ENCODE measurements at regions not wholly inside any gene's neighbourhood (a gene's known extent, or its start where the extent isn't known, plus 50 kb on each side); places are given as distances from the start of the nearest gene placed in this dataset.
"Not testable (repeated sequence)": the region's sequence is repeated elsewhere in the genome, so short reads cannot be mapped to it uniquely, and the experiment has no call there.

GRCh38 chr10:56298941-56299340 is 62.1 kb downstream of the ZWINT start:
- peak; percentile 9 for DNase-seq

GRCh38 chr10:56296618-56297017 is 64.4 kb downstream of the ZWINT start:
- no peak for DNase-seq

GRCh38 chr10:56288403-56288802 is 72.7 kb downstream of the ZWINT start:
- DNase-seq, result no peak

GRCh38 chr10:56286096-56286495 is 75.0 kb downstream of the ZWINT start:
- no peak for DNase-seq

GRCh38 chr10:56279270-56279669 is 81.8 kb downstream of the ZWINT start:
- no peak for DNase-seq

GRCh38 chr10:56269181-56269580 is 91.9 kb downstream of the ZWINT start:
- DNase-seq, result peak; percentile 46

- DNase-seq, result no peak
These were observed 94.9 kb downstream of the ZWINT start for GRCh38 chr10:56266120-56266519.

- DNase-seq, result no peak
These were observed 102.1 kb downstream of the ZWINT start for GRCh38 chr10:56258991-56259390.

- DNase-seq, result no peak
These were observed 102.7 kb downstream of the ZWINT start for GRCh38 chr10:56258378-56258777.

GRCh38 chr10:56255298-56255697 is 105.8 kb downstream of the ZWINT start:
- no peak for DNase-seq

- DNase-seq, result no peak
These were observed 120.6 kb downstream of the ZWINT start for GRCh38 chr10:56240471-56240870.

GRCh38 chr10:56231436-56231835 is 129.6 kb downstream of the ZWINT start:
- DNase-seq, result peak; percentile 35

GRCh38 chr10:56222237-56222636 is 138.8 kb downstream of the ZWINT start:
- no peak for DNase-seq

- DNase-seq, result no peak
These were observed 148.1 kb downstream of the ZWINT start for GRCh38 chr10:56212951-56213350.

- DNase-seq, result no peak
These were observed 179.5 kb downstream of the ZWINT start for GRCh38 chr10:56181607-56182006.

GRCh38 chr10:56178210-56178609 is 182.8 kb downstream of the ZWINT start:
- peak; percentile 4 for DNase-seq

GRCh38 chr10:56155091-56155513 is 206.0 kb downstream of the ZWINT start:
- DNase-seq, result not testable (repeated sequence)

- no peak for DNase-seq
These were observed 214.3 kb downstream of the ZWINT start for GRCh38 chr10:56146806-56147205.

GRCh38 chr10:56142092-56142728 is 218.8 kb downstream of the ZWINT start:
- DNase-seq, result no peak

GRCh38 chr10:56139405-56139804 is 221.7 kb downstream of the ZWINT start:
- DNase-seq, result peak; percentile 72

GRCh38 chr10:56135828-56136227 is 225.2 kb downstream of the ZWINT start:
- DNase-seq, result no peak

GRCh38 chr10:56123247-56123646 is 237.8 kb downstream of the ZWINT start:
- no peak for DNase-seq

GRCh38 chr10:56116684-56117083 is 244.4 kb downstream of the ZWINT start:
- DNase-seq, result peak; percentile 68

GRCh38 chr10:56109454-56109853 is 251.6 kb downstream of the ZWINT start:
- no peak for DNase-seq

GRCh38 chr10:56104923-56105322 is 256.1 kb downstream of the ZWINT start:
- DNase-seq, result no peak

All from DMS53 (cell line).